NCI-H460 (cell line): ENCODE measurements at regions not wholly inside any gene's neighbourhood (a gene's known extent, or its start where the extent isn't known, plus 50 kb on each side); places are given as distances from the start of the nearest gene placed in this dataset.
"Not testable (repeated sequence)": the region's sequence is repeated elsewhere in the genome, so short reads cannot be mapped to it uniquely, and the experiment has no call there.

Experiments
- DNase-seq: peaks from one replicate; pipeline ENCODE4 v3.0.0-alpha.2; 2016; ENCODE audit warnings: low read depth; ENCODE audit errors: extremely low read depth

DNA sequence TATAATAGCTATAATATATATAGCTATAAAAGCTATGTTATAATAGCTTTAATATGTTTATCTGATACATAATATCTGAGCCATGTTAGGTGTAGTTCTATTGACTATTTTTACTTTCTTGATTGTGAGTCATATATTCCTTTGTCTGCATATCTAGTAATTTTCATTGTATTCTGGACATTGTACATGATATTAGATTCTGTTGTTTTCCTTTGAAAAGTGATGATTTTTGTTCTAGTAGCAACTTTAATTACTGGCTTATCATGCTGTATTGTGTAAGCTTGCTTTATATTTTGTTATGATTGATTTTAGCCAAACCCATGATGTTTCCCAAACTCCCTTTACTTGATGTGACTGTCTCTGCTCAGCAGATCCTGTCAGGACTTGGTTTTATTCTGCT lies 125.7 kb upstream of the TCF4 start:
- no peak for DNase-seq

- no peak for DNase-seq
These were observed 118.9 kb upstream of the TCF4 start for GRCh38 chr18:55706898-55707297.

- no peak for DNase-seq
These were observed 111.3 kb upstream of the TCF4 start for GRCh38 chr18:55699233-55699765.

DNA sequence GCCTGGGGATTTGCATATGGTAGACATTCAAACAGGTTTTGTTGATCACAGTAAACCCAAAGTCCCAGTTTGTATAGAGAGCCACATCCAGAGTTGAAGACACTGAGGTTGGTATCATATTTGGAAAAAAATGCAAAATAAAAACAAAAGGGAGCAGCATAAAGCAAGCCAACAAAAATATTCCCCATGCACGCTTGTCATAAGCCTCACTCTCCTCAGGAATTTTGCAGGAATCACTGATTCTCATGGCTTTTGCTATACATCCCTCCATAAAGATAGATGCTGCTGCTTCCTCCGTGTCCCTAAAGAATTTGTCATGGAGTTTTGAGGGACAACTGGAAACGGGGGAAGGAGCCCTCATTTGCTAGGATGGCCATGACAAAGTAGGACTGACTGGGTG lies 108.8 kb upstream of the TCF4 start:
- DNase-seq: no peak

DNA sequence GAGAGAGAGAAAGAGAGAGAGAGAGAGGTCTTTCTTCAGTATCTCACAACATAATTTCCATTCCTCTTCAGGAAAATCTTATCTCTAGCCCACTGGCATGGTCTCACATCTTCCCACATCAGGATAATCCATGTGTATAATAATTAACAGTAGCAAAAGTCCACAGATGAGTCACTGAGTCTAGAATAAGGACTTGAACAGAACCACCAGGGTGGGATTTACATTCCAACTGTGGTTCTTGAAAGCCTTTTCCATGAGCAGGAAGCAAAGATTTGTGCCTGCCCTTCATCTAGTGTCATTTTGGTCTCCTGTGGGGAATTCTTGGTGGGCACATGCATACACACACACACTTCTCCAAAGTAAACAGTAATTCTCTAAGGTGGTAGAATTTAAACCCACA lies 107.1 kb upstream of the TCF4 start:
- DNase-seq: no peak

GRCh38 chr18:55694291-55694690 lies 106.3 kb upstream of the TCF4 start:
- DNase-seq: no peak

DNA sequence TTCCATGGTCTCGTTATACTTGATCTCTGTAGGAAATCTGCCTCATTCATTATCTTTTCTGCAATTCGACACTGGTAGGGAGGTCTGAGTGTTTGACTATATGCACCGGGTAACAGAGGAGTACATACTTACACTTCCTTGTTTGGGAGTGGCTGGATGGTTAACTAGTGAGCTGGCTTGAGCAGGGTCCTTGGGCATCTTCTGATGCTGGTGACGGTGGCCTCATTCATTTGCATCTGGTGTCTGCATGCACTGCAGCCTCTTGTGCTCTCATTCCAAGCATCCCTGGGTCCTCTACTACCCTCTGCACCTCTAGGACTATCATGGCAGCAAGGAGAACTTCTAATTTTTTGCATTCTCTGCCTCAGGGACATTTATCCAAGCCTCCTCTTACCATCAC lies 100.0 kb upstream of the TCF4 start:
- no peak for DNase-seq

- no peak for DNase-seq
These were observed 99.1 kb upstream of the TCF4 start for GRCh38 chr18:55687106-55687505.

DNA sequence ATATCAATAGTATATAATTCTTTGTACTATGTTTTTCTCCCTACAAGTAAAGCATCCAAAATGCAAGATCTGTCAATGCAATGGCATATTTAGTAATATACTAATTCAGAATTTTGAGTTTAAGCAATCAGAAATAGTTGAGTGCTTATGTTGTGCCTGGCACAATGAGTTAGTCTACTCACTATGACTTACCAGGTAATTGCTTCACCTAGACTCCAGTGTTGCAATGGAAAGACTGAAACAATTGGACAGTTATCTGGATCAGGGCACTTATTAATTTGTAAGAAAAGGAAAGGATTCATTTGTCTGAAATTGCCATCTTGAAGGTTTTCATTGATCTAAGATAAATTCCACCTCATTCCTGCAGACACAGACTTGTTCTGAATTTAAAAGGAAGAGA lies 97.6 kb upstream of the TCF4 start:
- no peak for DNase-seq

DNA sequence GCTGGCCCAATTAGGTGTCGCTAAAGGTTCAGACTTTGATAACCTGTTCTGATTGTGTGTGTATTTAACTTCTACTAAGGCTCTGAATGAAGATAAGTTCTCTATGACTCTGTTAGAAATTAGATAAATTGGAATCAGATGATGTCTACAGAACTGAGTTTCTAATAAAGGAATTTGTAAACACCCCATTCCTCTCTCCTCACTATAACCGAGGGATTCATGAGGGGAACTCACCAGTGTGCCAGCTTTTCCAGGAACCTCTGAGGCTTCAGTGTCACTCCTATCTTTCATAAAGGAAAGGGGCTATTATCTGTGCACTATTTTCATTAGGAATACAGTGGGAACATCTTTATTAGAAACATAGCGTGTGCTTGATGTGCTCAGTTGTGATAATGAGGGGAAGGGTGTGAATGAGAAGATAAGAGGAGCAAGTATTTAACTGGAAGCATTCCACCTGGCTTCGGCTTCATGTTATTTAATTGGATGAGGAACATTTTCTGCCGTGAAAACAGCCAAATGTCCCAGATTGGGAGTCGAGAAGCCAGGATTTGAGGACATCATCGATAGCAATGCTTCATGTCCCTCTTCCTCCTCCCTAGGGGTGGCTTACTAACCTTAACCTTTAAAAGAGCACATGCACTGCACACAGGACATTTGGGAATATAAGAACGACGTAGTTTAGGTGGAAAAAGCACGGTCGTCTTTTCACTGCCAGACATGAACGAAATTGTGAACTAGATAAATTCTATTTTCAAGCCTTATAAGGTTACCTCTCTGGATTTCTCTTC lies 84.8 kb upstream of the TCF4 start:
- no peak for DNase-seq

DNA sequence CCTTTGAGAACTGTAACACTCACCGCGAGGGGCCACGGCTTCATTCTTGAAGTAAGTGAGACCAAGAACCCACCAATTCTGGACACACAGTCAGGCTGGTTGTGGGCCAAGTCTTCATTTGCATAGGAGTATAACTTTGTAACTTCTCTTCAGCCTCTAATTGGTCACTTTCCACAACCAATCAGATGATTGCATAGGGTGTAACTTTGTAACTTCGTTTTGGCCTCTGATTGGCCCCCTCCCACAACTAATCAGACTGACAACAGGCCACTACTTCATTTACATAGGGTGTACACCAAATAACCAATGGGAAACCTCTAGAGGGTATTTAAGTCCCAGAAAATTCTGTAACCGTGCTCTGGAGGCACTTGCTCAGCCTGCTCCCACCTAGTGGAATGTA lies 77.5 kb upstream of the TCF4 start:
- no peak for DNase-seq

DNA sequence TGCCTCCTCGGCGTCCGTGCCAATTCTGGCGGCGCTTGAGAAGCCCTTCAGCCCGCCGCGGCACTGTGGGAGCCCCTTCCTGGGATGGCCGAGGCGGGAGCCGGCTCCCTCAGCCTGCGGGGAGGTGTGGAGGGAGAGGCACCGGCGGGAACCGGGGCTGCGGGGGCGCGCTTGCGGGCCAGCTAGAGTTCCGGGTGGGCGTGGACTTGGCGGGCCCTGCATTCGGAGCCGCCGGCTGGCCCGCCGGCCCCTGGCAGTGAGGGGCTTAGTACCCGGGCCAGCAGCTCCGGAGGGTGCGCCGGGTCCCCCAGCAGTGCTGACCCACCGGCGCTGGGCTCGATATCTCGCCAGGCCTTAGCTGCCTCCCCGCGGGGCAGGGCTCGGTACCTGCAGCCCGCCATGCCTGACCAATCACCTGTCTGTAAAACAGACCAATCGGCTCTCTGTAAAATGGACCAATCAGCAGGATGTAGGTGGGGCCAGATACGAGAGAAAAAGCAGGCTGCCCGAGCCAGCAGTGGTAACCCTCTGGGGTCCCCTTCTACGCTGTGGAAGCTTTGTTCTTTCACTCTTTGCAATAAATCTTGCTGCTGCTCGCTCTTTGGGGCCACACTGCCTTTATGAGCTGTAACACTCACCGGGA lies 76.9 kb upstream of the TCF4 start:
- DNase-seq: not testable (repeated sequence)

- DNase-seq: no peak
These were observed 75.9 kb upstream of the TCF4 start for GRCh38 chr18:55663891-55664290.

- no peak for DNase-seq
These were observed 70.6 kb upstream of the TCF4 start for GRCh38 chr18:55658598-55658997.

GRCh38 chr18:55657572-55658331 lies 69.8 kb upstream of the TCF4 start:
- DNase-seq: no peak

DNA sequence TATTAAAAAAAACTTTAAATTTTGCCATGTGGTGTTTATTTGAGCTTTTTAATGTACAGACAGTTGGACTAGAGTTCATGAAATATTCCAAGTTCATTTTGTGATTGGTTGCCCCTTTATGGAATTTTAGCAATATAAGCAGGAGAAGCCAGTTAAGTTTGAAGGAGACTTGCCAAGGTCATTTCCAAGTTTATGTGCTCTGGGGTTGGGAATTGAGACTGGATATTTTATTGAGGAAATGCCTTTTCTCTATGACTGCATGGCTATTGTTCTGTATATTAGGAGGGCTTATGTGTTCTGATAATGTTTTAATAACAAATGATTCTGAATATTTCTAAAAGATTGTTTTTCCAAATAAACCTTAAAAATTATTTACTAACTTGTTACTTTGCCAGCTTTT lies 67.0 kb upstream of the TCF4 start:
- DNase-seq: no peak

DNA sequence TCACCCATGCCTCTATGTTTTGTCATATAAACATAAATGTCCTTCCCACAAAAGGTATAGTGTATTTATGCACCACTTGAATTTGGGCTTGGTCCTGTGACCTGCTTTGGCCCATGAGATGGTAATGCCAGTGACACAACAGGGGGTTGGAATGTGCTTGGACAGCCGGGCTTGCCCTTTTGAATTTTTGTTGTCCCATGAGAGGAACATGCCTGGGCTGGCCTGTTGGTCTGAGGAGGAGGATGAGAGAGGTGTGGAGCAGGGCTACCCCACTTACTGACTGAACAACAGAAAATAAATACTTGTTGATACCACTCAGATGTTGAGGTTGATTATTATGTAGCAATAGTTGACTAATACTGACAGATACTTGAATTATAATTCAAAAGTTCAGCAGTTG lies 63.2 kb upstream of the TCF4 start:
- DNase-seq: no peak

DNA sequence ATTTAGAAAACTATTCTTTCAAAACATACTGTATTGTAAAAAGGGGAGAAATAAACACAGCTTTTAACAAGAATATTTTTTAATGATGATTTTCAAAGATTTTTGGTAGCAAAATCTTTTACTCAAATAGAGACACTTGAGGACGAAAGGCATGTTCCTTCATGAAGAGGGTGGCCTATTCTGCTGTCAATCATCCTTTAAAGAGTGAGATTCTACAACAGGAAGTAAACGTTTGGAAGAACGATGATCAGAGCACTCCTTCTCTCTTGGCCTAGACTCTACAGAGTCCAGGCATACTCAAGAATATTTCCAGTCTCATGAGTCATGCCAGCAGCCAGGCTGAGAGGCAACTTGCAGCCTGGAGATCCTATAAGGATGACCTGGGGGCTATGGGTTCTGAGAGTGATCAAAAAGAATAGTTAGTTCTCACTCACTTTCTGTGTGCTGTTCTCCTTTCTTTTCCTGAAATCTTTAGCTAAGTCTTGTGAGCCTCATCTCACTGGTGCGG lies 62.4 kb upstream of the TCF4 start:
- no peak for DNase-seq

DNA sequence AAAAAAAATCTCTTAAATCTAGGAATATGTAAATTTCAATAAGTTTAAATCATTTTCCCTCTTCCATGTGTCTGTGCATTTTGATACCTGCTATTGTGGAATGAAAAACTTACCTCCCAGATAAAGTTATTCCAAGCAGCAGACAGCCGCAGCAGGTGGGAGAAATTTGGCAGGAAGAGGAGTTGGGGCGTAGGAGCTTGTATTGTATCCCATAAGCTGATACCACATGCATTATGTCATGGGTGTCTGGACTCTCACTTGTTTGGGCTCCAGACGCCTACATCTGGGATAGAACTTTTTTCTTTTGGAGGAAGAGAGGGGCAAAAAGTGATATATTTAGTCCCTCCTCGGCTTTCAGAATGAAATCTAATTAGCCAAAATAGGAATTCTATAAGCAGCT lies 59.3 kb upstream of the TCF4 start:
- no peak for DNase-seq

- DNase-seq: no peak
These were observed 54.2 kb upstream of the TCF4 start for GRCh38 chr18:55642191-55642590.

DNA sequence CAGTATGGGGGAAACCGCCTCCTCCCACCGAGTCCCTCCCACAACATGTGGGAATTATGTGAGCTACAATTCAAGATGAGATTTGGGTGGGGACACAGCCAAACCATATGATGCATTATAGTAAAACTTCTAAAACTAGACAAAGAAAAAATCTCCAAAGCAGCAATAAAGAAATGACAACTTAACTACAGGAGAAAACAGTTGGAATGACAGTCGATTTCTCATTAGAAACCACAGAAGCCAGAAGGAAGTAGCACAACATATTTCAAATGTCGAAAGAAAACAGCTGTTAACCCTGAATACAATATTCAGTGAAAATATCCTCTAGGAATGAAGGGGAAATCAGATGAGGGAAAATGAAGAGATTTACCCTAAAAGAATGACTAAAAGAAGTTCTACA lies 53.5 kb upstream of the TCF4 start:
- no peak for DNase-seq
